Lung (tissue), 11 donors: ENCODE measurements at regions not wholly inside any gene's neighbourhood (a gene's known extent, or its start where the extent isn't known, plus 50 kb on each side); places are given as distances from the start of the nearest gene placed in this dataset.
"Not testable (repeated sequence)": the region's sequence is repeated elsewhere in the genome, so short reads cannot be mapped to it uniquely, and the experiment has no call there.

Source experiments
- ATAC-seq: fragments of 200-7000 bp; cut with Tn5 transposase; one replicate; pipeline ENCODE4 v1.9.1; 2020; ENCODE audit warnings: moderate number of reproducible peaks; ENCODE audit not compliant: insufficient read depth, low FRiP score
- DNase-seq, 3 donors: peaks; one replicate each; pipeline ENCODE4 v3.0.0-alpha.2; 2013 to 2017
- H3K27ac ChIP-seq, 2 donors: one replicate each; pipeline ENCODE4 v1.5.1; 2013; ENCODE audit warnings: mild to moderate bottlenecking in 2 of 2, moderate library complexity in 2 of 2, control low read depth in 1 of 2, inconsistent platforms in 1 of 2, low read depth in 1 of 2, low read length in 1 of 2
- H3K27me3 ChIP-seq, 3 donors: one replicate each; pipeline ENCODE4 v1.5.1; 2013; ENCODE audit warnings: low read length in 2 of 3; ENCODE audit not compliant: control insufficient read depth in 3 of 3, insufficient read depth in 3 of 3
- H3K36me3 ChIP-seq, 4 donors: one replicate each; pipeline ENCODE4 v1.5.1; 2013; ENCODE audit warnings: low read length in 4 of 4, mild to moderate bottlenecking in 1 of 4, moderate library complexity in 1 of 4; ENCODE audit not compliant: control insufficient read depth in 4 of 4, insufficient read depth in 4 of 4
- H3K4me1 ChIP-seq, 5 donors: one replicate each; pipeline ENCODE4 v1.5.1; 2013; ENCODE audit warnings: low read length in 5 of 5, mild to moderate bottlenecking in 2 of 5, moderate library complexity in 1 of 5; ENCODE audit not compliant: control insufficient read depth in 5 of 5, insufficient read depth in 5 of 5
- H3K4me3 ChIP-seq: one replicate; pipeline ENCODE4 v1.5.1; 2013; ENCODE audit warnings: mild to moderate bottlenecking, control low read depth, moderate library complexity
- H3K9ac ChIP-seq, 2 donors: one replicate each; pipeline ENCODE4 v1.5.1; 2013; ENCODE audit warnings: low read length in 2 of 2, control low read depth in 1 of 2; ENCODE audit not compliant: insufficient read depth in 1 of 2
- H3K9me3 ChIP-seq, 4 donors: one replicate each; pipeline ENCODE4 v1.5.1; 2013; ENCODE audit warnings: low read length in 3 of 4, mild to moderate bottlenecking in 1 of 4, moderate library complexity in 1 of 4; ENCODE audit not compliant: control insufficient read depth in 4 of 4, insufficient read depth in 3 of 4
- CTCF ChIP-seq: IDR thresholded peaks from 2 replicates; pipeline ENCODE4 v1.5.1; 2012; ENCODE audit warnings: mild to moderate bottlenecking; ENCODE audit errors: control extremely low read depth, extremely low read depth
- WGBS, 2 donors: extraction: QIAGEN DNeasy Blood & Tissue Kit; methylation state at CpG; one replicate each; pipeline ENCODE4 v1.1.7; 2013; 5-methylcytosine and 5-hydroxymethylcytosine counted together
- donor health status: control.
- donor health status: control.
- donor health status: Bipolar disorder and iron deficiency.
- donor health status: healthy.
- donor health status: DM: yes; HTN: yes; CAD: no.

DNA sequence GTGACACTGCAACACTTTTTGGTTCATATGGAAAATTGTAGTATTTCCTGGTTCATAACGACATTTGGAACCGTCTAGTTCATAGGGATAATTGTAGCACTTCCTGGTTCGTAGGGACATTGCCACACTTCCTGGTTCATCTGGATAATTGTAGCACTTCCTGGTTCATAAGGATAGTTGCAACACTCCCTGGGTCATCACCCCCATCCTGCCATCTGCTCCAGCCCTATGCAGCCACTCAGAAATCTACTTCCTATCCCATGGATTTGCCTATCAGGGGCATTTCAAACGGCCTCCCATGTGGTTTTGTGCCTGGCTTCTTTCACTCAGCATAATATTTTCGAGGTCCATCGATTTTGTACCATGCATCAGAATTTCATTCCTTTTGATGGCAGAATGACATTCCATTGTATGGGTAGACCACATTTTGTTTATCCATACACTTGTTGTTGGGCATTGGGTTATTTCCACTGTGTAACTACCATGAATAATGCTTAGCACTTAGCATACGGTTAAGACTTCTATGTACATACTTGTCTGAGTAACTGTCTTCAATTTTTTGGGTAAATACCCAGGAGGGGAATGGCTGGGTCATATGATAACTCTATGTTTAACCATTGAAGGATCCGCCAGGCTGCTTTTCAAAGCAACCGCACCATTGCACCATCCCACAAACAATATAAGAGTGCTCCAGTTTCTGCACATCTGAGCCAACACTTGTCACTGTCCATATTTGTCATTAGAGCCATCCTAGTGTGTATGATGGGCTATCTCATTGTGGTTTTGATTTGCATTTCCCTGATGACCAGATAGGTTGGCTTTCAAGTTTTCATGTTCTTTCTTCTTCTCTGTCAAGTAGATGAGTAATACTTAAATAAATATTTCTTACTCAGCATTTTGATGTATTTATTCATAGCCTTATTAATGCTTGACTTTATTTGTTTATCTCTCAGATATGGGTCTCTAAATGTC lies 58.3 kb upstream of the CD99 start:
- no peak for DNase-seq
- H3K36me3 ChIP-seq, result peaks cover 0 to 12% (median 2%) of the 10 kb centered on the region in 4 donors
- H3K9me3 ChIP-seq, result peaks cover 0 to 4% (median 2%) of the 10 kb centered on the region in 4 donors
- H3K27me3 ChIP-seq, result peaks cover 0 to 4% (median 0%) of the 10 kb centered on the region in 3 donors
- H3K4me1 ChIP-seq, result peaks cover 0 to 2% (median 0%) of the 10 kb centered on the region in 5 donors
- H3K9ac ChIP-seq, result no peak overlapping the region
- WGBS, 2 donors, result 83 to 88% methylated on average over 9 of the region's 9 CpGs
- ATAC-seq, result no peak
- no peak overlapping the region for H3K27ac ChIP-seq
- H3K4me3 ChIP-seq, result no peak overlapping the region
- TF ChIP-seq CTCF, result no peak

- peaks cover 0 to 12% (median 2%) of the 10 kb centered on the region in 4 donors for H3K36me3 ChIP-seq
- peaks cover 0 to 2% (median 0%) of the 10 kb centered on the region in 5 donors for H3K4me1 ChIP-seq
- ATAC-seq (no peak), DNase-seq (no peak)
- H3K27me3 ChIP-seq, result no peaks in the 10 kb centered on the region
- no peak overlapping the region for H3K9ac ChIP-seq
- 29 to 51% methylated on average over 3 of the region's 3 CpGs for whole genome bisulfite sequencing, 2 donors
- no peak for TF ChIP-seq CTCF
- peaks cover 0 to 4% (median 2%) of the 10 kb centered on the region in 4 donors for H3K9me3 ChIP-seq
- no peak overlapping the region for H3K27ac ChIP-seq
- H3K4me3 ChIP-seq, result no peak overlapping the region
Measured at GRCh38 chrX:2631743-2632532, 59.2 kb upstream of the CD99 start.

DNA sequence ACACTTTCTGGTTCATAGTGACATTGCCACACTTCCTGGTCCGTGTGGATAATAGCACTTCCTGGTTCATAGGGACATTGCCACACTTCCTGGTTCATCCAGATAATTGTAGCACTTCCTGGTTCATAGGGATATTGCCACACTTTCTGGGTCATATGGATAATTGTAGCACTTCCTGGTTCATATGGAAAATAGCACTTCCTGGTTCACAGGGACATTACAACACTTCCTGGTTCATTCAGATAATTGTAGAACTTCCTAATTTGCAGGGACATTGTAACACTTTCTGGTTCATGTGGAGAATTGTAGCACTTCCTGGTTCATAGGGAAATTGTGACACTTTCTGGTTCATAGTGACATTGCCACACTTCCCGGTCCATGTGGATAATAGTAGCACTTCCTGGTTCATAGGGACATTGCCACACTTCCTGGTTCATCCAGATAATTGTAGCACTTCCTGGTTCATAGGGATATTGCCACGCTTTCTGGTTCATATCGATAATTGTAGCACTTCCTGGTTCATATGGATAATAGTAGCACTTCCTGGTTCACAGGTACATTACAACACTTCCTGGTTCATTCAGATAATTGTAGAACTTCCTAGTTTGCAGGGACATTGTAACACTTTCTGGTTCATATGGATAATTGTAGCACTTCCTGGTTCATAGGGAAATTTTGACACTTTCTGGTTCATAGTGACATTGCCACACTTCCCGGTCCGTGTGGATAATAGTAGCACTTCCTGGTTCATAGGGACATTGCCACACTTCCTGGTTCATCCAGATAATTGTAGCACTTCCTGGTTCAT lies 60.0 kb upstream of the CD99 start:
- not testable (repeated sequence) for H3K4me1 ChIP-seq, DNase-seq, H3K27me3 ChIP-seq, H3K9ac ChIP-seq, H3K4me3 ChIP-seq, H3K9me3 ChIP-seq, H3K27ac ChIP-seq, ATAC-seq
- 61 to 72% methylated on average over 6 of the region's 6 CpGs for WGBS, 2 donors
- peaks cover 1 to 14% (median 6%) of the 10 kb centered on the region in 4 donors for H3K36me3 ChIP-seq

GRCh38 chrX:2630008-2630934 lies 60.8 kb upstream of the CD99 start:
- not testable (repeated sequence) for DNase-seq, H3K27ac ChIP-seq, H3K27me3 ChIP-seq, H3K9me3 ChIP-seq, H3K4me3 ChIP-seq, H3K4me1 ChIP-seq, H3K9ac ChIP-seq, ATAC-seq
- WGBS, 2 donors, result 31 to 51% methylated on average over 5 of the region's 5 CpGs
- H3K36me3 ChIP-seq, result peaks cover 4 to 14% (median 6%) of the 10 kb centered on the region in 4 donors
